ENCODE measurements at regions not wholly inside any gene's neighbourhood (a gene's known extent, or its start where the extent isn't known, plus 50 kb on each side); places are given as distances from the start of the nearest gene placed in this dataset.
"Not testable (repeated sequence)": the region's sequence is repeated elsewhere in the genome, so short reads cannot be mapped to it uniquely, and the experiment has no call there.

GRCh38 chr18:14215952-14216351 lies 83.7 kb upstream of the ZNF519 start:
- not testable (repeated sequence) for H3K9me3 Mint-ChIP-seq; DNase-seq; ATAC-seq (replicated peaks in 1 of 2); H3K36me3 Mint-ChIP-seq (ENCODE audit: insufficient read depth in 2 of 2); H3K4me1 Mint-ChIP-seq (ENCODE audit: low read depth); H3K27ac Mint-ChIP-seq; H3K27me3 Mint-ChIP-seq (ENCODE audit: low read depth); H3K4me3 Mint-ChIP-seq

GRCh38 chr18:14203424-14203823 lies 71.2 kb upstream of the ZNF519 start:
- H3K4me1 Mint-ChIP-seq (ENCODE audit: low read depth); DNase-seq; H3K27me3 Mint-ChIP-seq (ENCODE audit: low read depth); H3K27ac Mint-ChIP-seq; H3K9me3 Mint-ChIP-seq; H3K4me3 Mint-ChIP-seq; H3K36me3 Mint-ChIP-seq (ENCODE audit: insufficient read depth in 2 of 2); ATAC-seq (replicated peaks in 1 of 2): not testable (repeated sequence)

GRCh38 chr18:14190776-14191442 lies 58.7 kb upstream of the ZNF519 start:
- peaks cover 26% of the 10 kb centered on the region for H3K4me1 Mint-ChIP-seq (ENCODE audit: low read depth)
- not testable (repeated sequence) for H3K36me3 Mint-ChIP-seq (ENCODE audit: insufficient read depth in 2 of 2); H3K9me3 Mint-ChIP-seq; DNase-seq; H3K27me3 Mint-ChIP-seq (ENCODE audit: low read depth)
- ATAC-seq (replicated peaks in 1 of 2), result peak; percentile 82 to 86
- peak overlapping the region; percentile 75 for H3K27ac Mint-ChIP-seq
- H3K4me3 Mint-ChIP-seq, result peak overlapping the region; percentile 60 to 71

- peaks cover 0 to 2% of the 10 kb centered on the region in 2 donors for H3K36me3 Mint-ChIP-seq (ENCODE audit: insufficient read depth in 2 of 2)
- H3K4me3 Mint-ChIP-seq, result peak overlapping the region; percentile 60 to 71
- no peaks in the 10 kb centered on the region for H3K27me3 Mint-ChIP-seq (ENCODE audit: low read depth)
- H3K9me3 Mint-ChIP-seq, result peaks cover 0 to 1% of the 10 kb centered on the region in 2 donors
- peak; percentile 92 to 98 for ATAC-seq (replicated peaks in 1 of 2)
- peaks cover 26% of the 10 kb centered on the region for H3K4me1 Mint-ChIP-seq (ENCODE audit: low read depth)
- DNase-seq, result peak; percentile 42 to 44
- H3K27ac Mint-ChIP-seq, result peak overlapping the region; percentile 75
These were observed 57.6 kb upstream of the ZNF519 start for GRCh38 chr18:14189858-14190257.

- ATAC-seq (replicated peaks in 1 of 2); H3K9me3 Mint-ChIP-seq: not testable (repeated sequence)
These were observed 56.6 kb upstream of the ZNF519 start for GRCh38 chr18:14188751-14189406.

More at GRCh38 chr18:14188751-14189406, 56.6 kb upstream of the ZNF519 start:
- Mint-ChIP-seq H3K4me1 (ENCODE audit: low read depth) (peaks cover 26% of the 10 kb centered on the region), H3K27ac (peak overlapping the region; percentile 75), H3K4me3 (peak overlapping the region in 1 of 2 donors; percentile 31)
- not testable (repeated sequence) for H3K36me3 Mint-ChIP-seq (ENCODE audit: insufficient read depth in 2 of 2); H3K27me3 Mint-ChIP-seq (ENCODE audit: low read depth); DNase-seq
